Gastrocnemius medialis (tissue), 4 donors: ENCODE measurements at regions not wholly inside any gene's neighbourhood (a gene's known extent, or its start where the extent isn't known, plus 50 kb on each side); places are given as distances from the start of the nearest gene placed in this dataset.
"Not testable (repeated sequence)": the region's sequence is repeated elsewhere in the genome, so short reads cannot be mapped to it uniquely, and the experiment has no call there.

Source experiments
- ATAC-seq, 2 donors: fragments of 150-250 bp; one replicate each; pipeline ENCODE4 v1.9.1; 2016
- DNase-seq, 2 donors: peaks; one replicate each; pipeline ENCODE4 v3.0.0-alpha.2; 2019
- H3K27ac ChIP-seq, 4 donors: fragments of 200-600 bp; sonication (generic); 1 replicate in 1 of 4; 2 replicates in 3 of 4; pipeline ENCODE4 v1.5.1; 2016 to 2018; ENCODE audit warnings: mild to moderate bottlenecking in 2 of 4, moderate library complexity in 1 of 4
- H3K27me3 ChIP-seq, 3 donors: fragments of 200-600 bp; sonication (generic) in 2 of 3; 1 replicate in 1 of 3; 2 replicates in 2 of 3; pipeline versions ENCODE4 v1.5.1 to v1.6.0; 2016 to 2019; ENCODE audit warnings: mild to moderate bottlenecking in 1 of 3, moderate library complexity in 1 of 3
- H3K36me3 ChIP-seq, 2 donors: fragments of 200-600 bp; sonication (generic) in 1 of 2; one replicate each; pipeline ENCODE4 v1.5.1; 2017 to 2018
- H3K4me1 ChIP-seq, 2 donors: fragments of 200-600 bp; sonication (generic) in 1 of 2; one replicate each; pipeline ENCODE4 v1.5.1; 2016 to 2017; ENCODE audit warnings: mild to moderate bottlenecking in 2 of 2
- H3K4me3 ChIP-seq, 4 donors: fragments of 200-600 bp; sonication (generic) in 3 of 4; 1 replicate in 1 of 4; 2 replicates in 3 of 4; pipeline ENCODE4 v1.5.1; 2016 to 2019; ENCODE audit warnings: mild to moderate bottlenecking in 2 of 4
- H3K9me3 ChIP-seq, 3 donors: fragments of 200-600 bp; sonication (generic) in 2 of 3; 1 replicate in 1 of 3; 2 replicates in 2 of 3; pipeline ENCODE4 v1.5.1; 2016 to 2019
- CTCF ChIP-seq, 5 experiments: fragments of 450-650 bp in 3 of 5; fragments of 200-600 bp in 2 of 5; sonication (generic) in 2 of 5; IDR thresholded peaks in 4 of 5; conservative IDR thresholded peaks in 1 of 5; 1 replicate in 4 of 5; 2 replicates in 1 of 5; pipeline ENCODE4 v1.5.1; 2016 to 2019; ENCODE audit warnings: antibody characterized with exemption in 5 of 5, mild to moderate bottlenecking in 3 of 5, moderate library complexity in 3 of 5
- POLR2A ChIP-seq, 2 donors: fragments of 450-650 bp; IDR thresholded peaks; one replicate each; pipeline ENCODE4 v1.6.1; 2017; ENCODE audit warnings: antibody characterized with exemption in 2 of 2, mild to moderate bottlenecking in 2 of 2, moderate library complexity in 2 of 2
- in situ Hi-C, 4 donors: fragments of 200-750 bp; cut with MboI; loops; one replicate each; pipeline versions ENCODE4 v1.15.0 to v1.8.0; 2017; ENCODE audit warnings: low sequenced_read_pairs in 4 of 4
- intact Hi-C: fragments of 100-400 bp; cut with DNase I; formaldehyde crosslinking; loops from one replicate; pipeline ENCODE4 v1.15.1; 2023; ENCODE audit warnings: low total_unique reads

- in situ Hi-C loops (no loop called here), intact Hi-C loops (no loop called here)
- TF ChIP-seq CTCF (IDR thresholded peaks at IDR 0.05 in 4 of 5, conservative IDR thresholded peaks at IDR 0.05 in 1 of 5) (no peak), POLR2A (IDR thresholded peaks at IDR 0.05) (no peak)
- DNase-seq (no peak), ATAC-seq (no peak)
- Histone ChIP-seq H3K4me1 (no peaks in the 10 kb centered on the region), H3K9me3 (no peaks in the 10 kb centered on the region), H3K36me3 (no peaks in the 10 kb centered on the region), H3K4me3 (no peak overlapping the region), H3K27me3 (no peaks in the 10 kb centered on the region), H3K27ac (no peak overlapping the region)
Observed at GRCh38 chr13:18236528-18236815, 945.2 kb downstream of the TUBA3C start.

DNA sequence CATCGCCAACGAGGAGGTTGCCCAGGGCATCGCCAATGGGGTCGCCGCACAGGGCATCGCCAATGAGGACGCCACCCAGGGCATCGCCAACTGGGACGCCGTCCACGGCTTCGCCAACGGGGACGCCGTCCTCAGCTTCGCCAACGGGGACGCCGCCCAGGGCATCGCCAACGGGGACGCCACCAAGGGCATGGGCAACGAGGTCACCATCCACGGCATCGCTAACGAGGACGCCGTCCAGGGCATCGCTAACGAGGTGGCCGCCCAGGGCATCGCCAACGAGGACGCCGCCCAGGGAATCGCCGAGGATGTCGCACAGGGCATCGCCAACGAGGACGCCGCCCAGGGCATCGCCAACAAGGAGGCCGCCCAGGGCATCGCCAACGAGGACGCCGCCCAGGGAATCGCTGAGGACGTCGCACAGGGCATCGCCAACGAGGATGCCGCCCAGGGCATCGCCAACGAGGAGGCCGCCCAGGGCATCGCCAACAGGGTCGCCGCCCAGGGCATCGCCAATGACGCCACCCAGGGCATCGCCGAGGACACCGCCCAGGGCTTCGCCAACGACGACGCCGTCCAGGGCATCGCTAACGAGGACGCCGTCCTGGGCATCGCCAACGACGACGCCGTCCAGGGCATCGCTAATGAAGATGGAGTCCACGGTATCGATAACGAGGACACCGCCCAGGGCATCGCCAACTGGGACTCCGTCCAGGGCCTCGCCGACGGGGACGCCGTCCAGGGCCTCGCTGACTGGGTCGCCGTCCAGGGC lies 945.7 kb downstream of the TUBA3C start:
- in situ Hi-C loops (no loop called here), intact Hi-C loops (no loop called here)
- TF ChIP-seq POLR2A (IDR thresholded peaks at IDR 0.05): no peak
- TF ChIP-seq CTCF (IDR thresholded peaks at IDR 0.05 in 4 of 5, conservative IDR thresholded peaks at IDR 0.05 in 1 of 5): no peak
- H3K36me3 ChIP-seq: no peaks in the 10 kb centered on the region
- H3K27me3 ChIP-seq: no peaks in the 10 kb centered on the region
- no peak overlapping the region for H3K4me3 ChIP-seq
- no peak overlapping the region for H3K27ac ChIP-seq
- no peaks in the 10 kb centered on the region for H3K9me3 ChIP-seq
- DNase-seq (no peak), ATAC-seq (no peak)
- no peaks in the 10 kb centered on the region for H3K4me1 ChIP-seq

DNA sequence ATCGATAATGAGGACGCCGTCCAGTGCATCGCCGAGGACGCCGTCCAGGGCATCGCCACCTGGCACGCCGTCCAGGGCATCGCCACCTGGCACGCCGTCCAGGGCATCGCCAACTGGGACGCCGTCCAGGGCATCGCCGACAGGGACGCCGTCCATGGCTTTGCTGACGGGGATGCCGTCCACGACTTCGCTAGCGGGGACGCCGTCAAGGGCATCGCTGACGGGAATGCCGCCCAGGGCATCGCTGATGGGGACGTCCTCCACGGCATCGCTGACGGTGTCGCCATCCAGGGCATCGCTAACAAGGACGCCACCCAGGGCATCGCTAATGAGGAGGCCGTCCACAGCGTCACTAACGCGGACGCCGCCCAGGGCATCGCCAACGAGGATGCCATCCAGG lies 946.5 kb downstream of the TUBA3C start:
- in situ Hi-C loops: no loop called here
- DNase-seq: no peak

DNA sequence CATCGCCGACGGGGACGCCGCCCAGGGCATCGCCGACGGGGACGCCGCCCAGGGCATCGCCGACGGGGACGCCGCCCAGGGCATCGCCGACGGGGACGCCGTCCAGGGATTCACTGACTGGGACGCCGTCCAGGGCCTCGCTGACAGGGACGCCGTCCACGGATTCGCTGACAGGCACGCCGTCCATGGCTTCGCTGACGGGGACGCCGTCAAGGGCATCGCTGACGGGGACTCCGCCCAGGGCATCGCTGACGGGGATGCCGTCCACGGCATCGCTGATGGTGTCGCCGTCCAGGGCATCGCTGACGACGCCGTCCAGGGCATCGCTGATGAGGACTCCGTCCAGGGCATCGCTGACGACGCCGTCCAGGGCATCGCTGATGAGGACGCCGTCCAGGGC lies 947.2 kb downstream of the TUBA3C start:
- H3K4me1 ChIP-seq, DNase-seq, H3K27ac ChIP-seq, H3K4me3 ChIP-seq, in situ Hi-C loops, ATAC-seq, H3K36me3 ChIP-seq, H3K9me3 ChIP-seq, H3K27me3 ChIP-seq, intact Hi-C loops: not testable (repeated sequence)

More for the DNA sequence above, 946.5 kb downstream of the TUBA3C start:
- Histone ChIP-seq H3K36me3 (no peaks in the 10 kb centered on the region), H3K27me3 (no peaks in the 10 kb centered on the region), H3K4me3 (no peak overlapping the region), H3K4me1 (no peaks in the 10 kb centered on the region), H3K27ac (no peak overlapping the region), H3K9me3 (no peaks in the 10 kb centered on the region)
- intact Hi-C loops: no loop called here
- ATAC-seq: no peak
- no peak for TF ChIP-seq POLR2A (IDR thresholded peaks at IDR 0.05)
- TF ChIP-seq CTCF (IDR thresholded peaks at IDR 0.05 in 4 of 5, conservative IDR thresholded peaks at IDR 0.05 in 1 of 5): no peak

GRCh38 chr13:18233783-18234299 lies 947.8 kb downstream of the TUBA3C start:
- no peaks in the 10 kb centered on the region for H3K27me3 ChIP-seq
- in situ Hi-C loops (no loop called here), intact Hi-C loops (no loop called here)
- no peak for ATAC-seq
- H3K4me1 ChIP-seq: no peaks in the 10 kb centered on the region
- no peak for DNase-seq
- H3K4me3 ChIP-seq: no peak overlapping the region
- no peaks in the 10 kb centered on the region for H3K36me3 ChIP-seq
- no peaks in the 10 kb centered on the region for H3K9me3 ChIP-seq
- no peak for TF ChIP-seq POLR2A (IDR thresholded peaks at IDR 0.05)
- TF ChIP-seq CTCF (IDR thresholded peaks at IDR 0.05 in 4 of 5, conservative IDR thresholded peaks at IDR 0.05 in 1 of 5): no peak
- H3K27ac ChIP-seq: no peak overlapping the region
